Hypothalamus (tissue), 51 donors: ENCODE measurements at regions not wholly inside any gene's neighbourhood (a gene's known extent, or its start where the extent isn't known, plus 50 kb on each side); places are given as distances from the start of the nearest gene placed in this dataset.
A peak's percentile ranks its signal among the peaks of the same experiment; 100 is the strongest.
"Not testable (repeated sequence)": the region's sequence is repeated elsewhere in the genome, so short reads cannot be mapped to it uniquely, and the experiment has no call there.

Source experiments
- DNase-seq, 51 donors: peaks; one replicate each; lab custom pipeline; 2025; lab: John Stamatoyannopoulos, UW

DNA sequence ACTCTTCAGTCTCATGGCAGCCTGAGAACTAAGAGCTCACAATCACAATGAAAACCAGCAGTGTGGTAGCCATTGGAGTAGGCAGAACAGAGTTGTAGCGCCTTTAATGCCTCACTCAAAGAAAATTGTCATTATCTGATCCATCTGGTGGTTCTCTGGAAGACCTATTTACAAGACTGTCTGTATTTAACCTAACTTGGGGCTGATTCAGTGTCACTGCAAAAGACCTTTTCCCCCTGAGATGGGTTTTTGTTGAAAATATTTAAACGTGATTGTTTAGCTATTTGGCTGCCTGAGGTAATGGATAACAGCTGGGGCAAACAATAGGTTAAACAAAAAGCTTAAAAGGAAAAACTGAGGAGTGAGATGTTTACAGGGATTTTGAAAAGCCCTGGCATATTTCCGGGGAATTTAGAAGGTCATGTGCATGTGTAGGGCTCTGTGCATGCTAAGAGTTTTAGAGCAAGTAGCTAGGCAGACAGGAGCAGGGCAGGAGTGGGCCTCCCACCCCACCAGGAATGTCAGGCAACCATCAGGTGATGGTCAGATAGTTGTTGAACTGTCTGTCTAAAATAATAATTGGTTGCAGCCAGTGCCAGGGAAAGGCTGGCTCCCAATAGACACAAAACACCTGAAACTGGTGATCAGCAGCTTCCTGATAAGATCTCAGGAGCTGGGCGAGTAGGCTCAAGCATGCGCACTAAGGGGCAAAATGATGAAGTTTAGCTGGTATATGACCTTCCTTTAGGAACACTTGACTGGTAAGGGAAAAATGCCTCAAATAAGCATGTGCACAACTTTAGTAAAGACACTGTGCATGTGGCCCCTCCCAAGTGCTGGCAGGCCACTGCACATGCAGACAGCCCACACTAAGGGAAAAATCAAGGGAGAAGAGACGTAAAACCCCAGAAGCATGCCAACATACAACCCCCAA lies 70.8 kb upstream of the AKIRIN2 start:
- no peak for DNase-seq

DNA sequence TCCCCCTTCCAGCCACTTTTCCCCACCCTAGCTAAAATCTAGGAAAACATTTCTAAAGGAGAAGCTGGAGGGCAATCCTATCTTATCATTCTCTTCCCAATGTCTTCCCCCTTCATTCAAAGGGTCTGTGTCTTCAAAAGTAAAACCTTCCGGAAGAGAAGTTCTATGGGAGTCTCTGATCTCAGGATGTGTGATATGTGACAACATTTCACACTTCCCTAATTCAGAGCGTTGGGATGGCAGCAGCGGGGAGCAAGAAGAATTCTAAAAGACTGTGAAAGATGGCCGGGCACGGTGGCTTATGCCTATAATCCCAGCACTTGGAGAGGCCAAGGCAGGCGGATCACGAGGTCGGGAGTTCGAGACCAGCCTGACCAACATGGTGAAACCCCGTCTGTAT lies 65.4 kb upstream of the AKIRIN2 start:
- no peak for DNase-seq

DNA sequence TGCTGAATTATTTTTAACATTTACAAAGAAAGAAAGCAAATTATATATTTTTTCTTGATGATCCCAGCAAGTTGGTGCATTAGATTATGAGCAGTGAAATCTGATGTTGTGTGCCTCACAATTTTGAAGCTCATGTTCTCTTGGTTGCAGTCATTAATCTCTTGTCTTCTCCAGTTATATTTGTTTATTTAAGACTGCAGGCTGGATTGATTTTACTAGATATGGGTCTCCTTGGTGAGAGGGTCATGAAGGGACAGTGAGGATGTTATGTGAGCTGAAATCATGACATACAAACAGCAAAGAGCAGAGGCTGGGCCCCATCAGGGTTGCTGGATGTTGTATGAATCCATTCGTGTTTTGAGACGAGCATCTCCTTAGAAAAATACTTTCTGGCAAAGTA lies 64.2 kb upstream of the AKIRIN2 start:
- DNase-seq, result no peak

DNA sequence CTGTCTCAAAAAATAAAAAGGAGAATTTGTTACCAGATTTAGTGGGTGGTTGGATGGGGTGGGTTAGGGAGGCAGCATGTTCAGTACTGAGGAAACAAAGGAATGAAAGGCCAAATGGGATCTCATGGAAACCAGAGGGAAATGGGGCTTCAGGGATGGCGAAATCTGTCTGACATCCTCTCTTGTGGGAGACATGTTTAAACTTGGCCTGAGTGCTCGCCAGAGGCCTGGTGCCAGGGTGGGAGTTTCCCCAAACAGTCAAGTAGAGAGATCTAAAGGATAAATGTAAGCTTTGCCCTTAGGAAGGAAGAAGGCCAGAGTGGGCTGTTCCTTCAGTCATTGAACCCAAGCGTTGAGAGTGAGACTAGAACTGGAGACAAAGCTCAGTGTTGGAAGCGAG lies 61.9 kb upstream of the AKIRIN2 start:
- DNase-seq, result no peak

DNA sequence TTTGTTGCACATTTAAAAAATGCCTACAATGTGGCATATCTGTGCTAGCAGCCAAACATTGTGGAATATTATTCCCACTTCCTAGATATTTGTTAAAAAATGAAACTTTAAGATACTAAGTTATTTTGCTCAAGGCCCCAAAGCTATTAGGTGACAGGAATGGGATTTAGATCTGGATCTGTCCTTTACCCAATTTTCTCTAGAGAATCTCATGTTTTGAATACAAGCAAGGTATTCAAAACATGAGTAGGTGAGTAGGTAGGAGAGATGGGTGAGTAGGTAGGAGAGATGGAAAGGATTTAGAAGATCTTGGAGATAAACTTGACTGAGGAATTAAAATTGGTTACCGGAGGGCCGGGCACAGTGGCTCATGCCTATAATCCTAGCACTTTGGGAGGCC lies 61.2 kb upstream of the AKIRIN2 start:
- DNase-seq, result no peak

DNA sequence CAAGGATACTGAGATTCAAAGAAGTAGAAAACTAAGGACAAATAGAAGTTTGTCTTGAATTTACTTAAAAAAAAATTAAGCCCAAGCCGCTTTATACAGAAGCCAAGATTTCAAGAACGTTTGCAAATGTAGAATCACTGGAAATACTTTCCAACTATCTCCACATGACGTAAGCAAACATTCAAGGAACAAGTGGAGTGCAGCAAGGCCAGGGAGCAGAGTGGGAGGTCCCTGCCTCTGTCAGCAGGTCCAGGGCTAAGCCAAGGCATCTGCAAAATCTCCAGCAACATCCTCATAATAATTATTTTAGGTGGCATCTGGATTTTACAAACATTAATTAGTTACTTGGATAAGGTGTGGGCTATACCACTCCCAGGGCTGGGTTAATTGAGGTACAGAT lies 60.1 kb upstream of the AKIRIN2 start:
- DNase-seq, result no peak

DNA sequence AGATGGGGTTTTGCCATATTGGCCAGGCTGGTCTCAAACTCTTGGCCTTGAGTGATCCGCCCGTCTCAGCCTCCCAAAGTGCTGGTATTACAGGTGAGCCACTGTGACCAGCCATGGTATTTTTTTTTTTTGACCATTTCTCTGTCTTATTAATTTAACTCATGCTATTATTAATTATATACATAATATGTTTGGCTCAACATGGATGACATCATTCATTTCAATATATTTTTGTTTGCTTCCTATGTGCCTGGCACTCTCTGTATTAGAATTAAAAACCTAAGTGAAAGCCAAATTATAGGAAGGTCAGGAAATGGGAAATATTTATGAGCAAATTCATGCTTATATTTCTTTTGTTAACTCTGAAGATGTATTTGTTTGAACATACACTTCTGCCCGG lies 55.8 kb upstream of the AKIRIN2 start:
- DNase-seq, result no peak

DNA sequence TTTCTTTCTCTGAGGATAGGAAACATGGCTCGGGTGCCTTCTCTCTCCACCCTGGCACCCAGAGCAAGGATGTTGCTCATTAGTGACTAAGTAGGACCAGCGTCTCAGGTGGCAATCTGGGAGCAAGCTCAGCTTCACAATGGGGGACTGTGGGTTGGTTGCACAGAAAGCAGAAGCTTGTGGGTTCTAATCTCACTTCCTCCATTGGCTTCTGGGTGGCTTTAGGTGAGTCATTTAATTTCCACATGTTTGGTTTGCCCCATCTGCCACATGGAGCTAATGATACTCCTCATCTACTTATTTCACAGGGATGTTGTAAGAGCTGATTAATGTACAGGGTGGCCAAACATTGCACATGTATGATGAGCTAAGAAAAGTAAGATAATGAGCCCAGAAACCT lies 54.8 kb upstream of the AKIRIN2 start:
- DNase-seq, result peak in 9 of 51 donors; percentile 0 to 6 (median 4)

DNA sequence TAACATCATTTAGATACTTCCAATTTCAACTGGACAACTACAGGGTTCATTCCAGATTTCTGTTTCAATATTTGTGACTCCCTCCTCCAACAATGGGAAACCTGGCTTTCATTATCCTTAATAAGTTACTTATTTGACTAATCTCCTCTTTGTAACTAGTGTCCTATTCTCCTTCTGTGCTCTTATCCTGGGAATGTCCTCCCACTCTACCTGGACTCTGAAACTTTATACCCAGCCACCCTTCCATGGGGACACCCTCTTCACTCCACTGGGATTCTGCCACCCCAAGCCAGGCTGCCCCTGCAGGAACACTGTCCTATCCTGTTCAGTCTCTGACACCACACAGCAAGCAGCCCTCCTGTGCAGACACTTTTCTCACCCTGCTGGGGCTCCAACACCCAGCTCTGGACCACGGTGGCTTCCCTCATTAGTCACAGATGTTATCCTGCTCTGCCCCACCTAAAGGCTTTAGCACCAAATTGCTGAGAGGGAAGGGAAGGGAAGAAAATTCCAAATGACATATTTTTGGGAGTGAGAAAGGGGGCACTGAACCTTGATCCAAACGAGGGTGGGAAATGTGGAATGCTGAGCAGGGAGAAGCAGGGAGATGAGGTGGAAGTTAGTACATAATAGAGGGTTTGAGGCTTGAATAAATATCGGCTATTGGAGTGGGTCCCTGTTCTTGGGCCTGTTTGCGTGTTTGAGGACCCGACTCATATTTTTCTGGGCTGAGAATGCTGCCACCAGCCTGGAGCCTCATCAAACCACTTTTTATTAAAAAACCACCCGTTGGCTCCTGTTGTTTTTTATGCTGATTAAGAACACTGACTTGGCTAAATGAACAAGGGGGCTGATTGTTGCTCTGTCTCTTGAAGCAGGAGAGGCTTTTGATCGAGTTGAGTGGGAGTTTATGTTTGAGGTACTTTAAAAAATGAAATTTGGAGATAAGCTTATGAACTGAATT lies 54.0 kb upstream of the AKIRIN2 start:
- DNase-seq, result peak in 3 of 51 donors; percentile 1 to 24 (median 7)

DNA sequence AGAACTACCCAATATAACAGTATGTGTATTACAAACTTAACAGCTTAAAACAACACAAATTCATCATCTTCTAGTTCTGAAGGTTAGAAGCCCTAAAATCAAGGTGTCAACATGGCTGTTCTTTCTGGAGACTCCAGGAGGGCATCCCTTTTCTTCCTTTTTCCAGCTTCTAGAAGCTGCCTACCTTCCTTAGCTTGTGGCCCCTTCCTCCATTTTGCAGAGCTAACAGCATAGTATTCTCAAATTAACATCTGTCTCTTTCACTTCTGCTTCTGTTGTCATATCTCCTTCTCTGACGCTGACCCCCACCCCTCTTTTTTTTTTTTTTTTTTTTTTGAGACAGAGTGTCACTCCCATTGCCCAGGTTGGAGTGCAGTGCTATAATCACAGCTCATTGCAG lies 52.8 kb upstream of the AKIRIN2 start:
- no peak for DNase-seq

DNA sequence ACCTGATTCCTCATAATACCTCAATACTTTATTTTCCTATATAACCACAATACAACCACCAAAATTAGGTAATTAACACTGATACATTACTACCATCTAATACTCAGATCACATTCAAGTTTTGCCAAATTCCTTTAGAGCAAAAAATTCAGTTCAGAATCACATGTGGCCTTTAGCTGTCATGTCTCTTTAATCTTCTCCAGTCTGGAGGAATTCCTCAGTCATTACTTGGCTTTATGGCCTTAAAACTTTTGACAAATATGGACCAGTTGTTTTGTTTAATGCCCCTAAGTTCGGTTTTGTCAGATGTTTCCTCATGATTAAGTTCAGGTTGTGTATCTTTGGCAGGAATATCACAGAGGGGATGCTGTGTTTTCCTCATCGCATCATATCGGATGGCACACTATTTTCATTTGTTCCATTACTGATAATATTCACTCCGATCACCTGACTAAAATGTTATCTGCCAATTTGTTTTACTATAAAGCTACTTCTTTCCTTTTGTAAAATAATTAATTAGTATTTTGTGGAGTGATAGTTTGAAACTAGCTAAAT lies 51.2 kb upstream of the AKIRIN2 start:
- DNase-seq, result no peak

DNA sequence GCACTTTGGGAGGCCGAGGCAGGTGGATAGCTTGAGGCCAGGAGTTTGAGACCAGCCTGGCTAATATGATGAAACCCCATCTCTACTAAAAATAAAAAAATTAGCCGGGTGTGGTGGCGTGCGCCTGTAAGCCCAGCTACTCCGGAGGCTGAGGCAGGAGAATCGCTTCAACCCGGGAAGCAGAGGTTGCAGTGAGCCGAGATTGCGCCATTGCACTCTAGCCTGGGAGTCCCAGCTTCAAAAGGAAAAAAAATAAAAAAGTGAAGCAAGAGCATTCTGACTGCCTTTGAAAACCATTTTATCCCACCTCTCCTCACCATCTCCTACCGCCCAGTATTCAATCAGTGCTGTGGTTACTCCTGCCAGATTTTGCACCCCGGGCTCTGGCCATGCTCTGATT lies 50.5 kb upstream of the AKIRIN2 start:
- not testable (repeated sequence) for DNase-seq
